H9 (cell line): ENCODE measurements at regions not wholly inside any gene's neighbourhood (a gene's known extent, or its start where the extent isn't known, plus 50 kb on each side); places are given as distances from the start of the nearest gene placed in this dataset.

ENCODE experiments used
- DNase-seq: peaks from one replicate; pipeline ENCODE4 v3.0.0-alpha.2; 2017
- H2AFZ ChIP-seq: one replicate; pipeline ENCODE4 v1.6.1; 2013; ENCODE audit warnings: mild to moderate bottlenecking, low read length, control low read depth, moderate library complexity
- H2AK5ac ChIP-seq: 2 replicates; pipeline ENCODE4 v1.6.1; 2013; ENCODE audit warnings: low read length, control low read depth, mixed read lengths; ENCODE audit not compliant: insufficient read length
- H2BK120ac ChIP-seq: one replicate; pipeline ENCODE4 v1.6.1; 2013; ENCODE audit warnings: low read depth, mild to moderate bottlenecking, low read length, control low read depth, inconsistent platforms; ENCODE audit not compliant: poor library complexity, severe bottlenecking
- H2BK12ac ChIP-seq: 2 replicates; pipeline ENCODE4 v1.6.1; 2013; ENCODE audit warnings: low read length, control low read depth, mixed read lengths, low read depth; ENCODE audit not compliant: insufficient read length
- H2BK15ac ChIP-seq: 2 replicates; pipeline ENCODE4 v1.6.1; 2013; ENCODE audit warnings: low read depth, low read length, control low read depth
- H2BK20ac ChIP-seq: one replicate; pipeline ENCODE4 v1.6.1; 2013; ENCODE audit warnings: low read depth, mild to moderate bottlenecking, low read length, control low read depth, inconsistent platforms; ENCODE audit not compliant: poor library complexity, severe bottlenecking
- H2BK5ac ChIP-seq: 2 replicates; pipeline ENCODE4 v1.6.1; 2013; ENCODE audit warnings: low read length, control low read depth, mixed read lengths; ENCODE audit not compliant: insufficient read length
- H3K14ac ChIP-seq: 2 replicates; pipeline ENCODE4 v1.6.1; 2013; ENCODE audit warnings: low read length, control low read depth; ENCODE audit not compliant: insufficient read depth
- H3K18ac ChIP-seq: 2 replicates; pipeline ENCODE4 v1.6.1; 2013; ENCODE audit warnings: low read depth, mild to moderate bottlenecking, mixed read lengths, low read length, control low read depth; ENCODE audit not compliant: insufficient read length
- H3K23ac ChIP-seq: 2 replicates; pipeline ENCODE4 v1.6.1; 2013; ENCODE audit warnings: low read length, control low read depth, mixed read lengths, low read depth; ENCODE audit not compliant: insufficient read length
- H3K23me2 ChIP-seq: 2 replicates; pipeline ENCODE4 v1.6.1; 2013; ENCODE audit warnings: low read depth, mild to moderate bottlenecking, mixed read lengths, low read length, control low read depth; ENCODE audit not compliant: insufficient read length, poor library complexity, severe bottlenecking
- H3K27ac ChIP-seq: 2 replicates; pipeline ENCODE4 v1.5.1; 2013; ENCODE audit warnings: low read length, control low read depth, mixed read lengths, low read depth; ENCODE audit not compliant: insufficient read length
- H3K27me3 ChIP-seq: 2 replicates; pipeline ENCODE4 v1.6.1; 2013; ENCODE audit warnings: low read length, control low read depth, inconsistent platforms; ENCODE audit not compliant: insufficient read depth
- H3K4ac ChIP-seq: 2 replicates; pipeline ENCODE4 v1.6.1; 2013; ENCODE audit warnings: low read depth, mild to moderate bottlenecking, control low read depth, inconsistent platforms, low read length, moderate library complexity
- H3K4me1 ChIP-seq: 2 replicates; pipeline ENCODE4 v1.6.1; 2013; ENCODE audit warnings: low read length, control low read depth, inconsistent platforms; ENCODE audit not compliant: insufficient read depth
- H3K4me2 ChIP-seq: 2 replicates; pipeline ENCODE4 v1.6.1; 2013; ENCODE audit warnings: low read length, control low read depth, mixed read lengths; ENCODE audit not compliant: insufficient read length, insufficient read depth
- H3K56ac ChIP-seq: 2 replicates; pipeline ENCODE4 v1.6.1; 2013; ENCODE audit warnings: low read depth, mild to moderate bottlenecking, mixed read lengths, low read length, control low read depth; ENCODE audit not compliant: insufficient read length
- H3K79me1 ChIP-seq: 2 replicates; pipeline ENCODE4 v1.6.1; 2013; ENCODE audit warnings: low read depth, mild to moderate bottlenecking, moderate library complexity, low read length, control low read depth, inconsistent platforms; ENCODE audit not compliant: insufficient read depth, poor library complexity, severe bottlenecking
- H3K79me2 ChIP-seq: 2 replicates; pipeline ENCODE4 v1.6.1; 2013; ENCODE audit warnings: low read length, control low read depth, inconsistent platforms; ENCODE audit not compliant: insufficient read depth
- H3K9ac ChIP-seq: 2 replicates; pipeline ENCODE4 v1.6.1; 2013; ENCODE audit warnings: low read length, control low read depth, mixed read lengths; ENCODE audit not compliant: insufficient read length; ENCODE audit errors: extremely low read depth
- H3K9me3 ChIP-seq: one replicate; pipeline ENCODE4 v1.6.1; 2013; ENCODE audit warnings: low read depth, low read length, inconsistent platforms; ENCODE audit not compliant: control insufficient read depth
- H3T11ph ChIP-seq: one replicate; pipeline ENCODE4 v1.6.1; 2013; ENCODE audit warnings: mild to moderate bottlenecking, low read length, control low read depth, inconsistent platforms
- H4K20me1 ChIP-seq: one replicate; pipeline ENCODE4 v1.6.1; 2013; ENCODE audit not compliant: control insufficient read depth, insufficient read length, insufficient read depth
- H4K5ac ChIP-seq: 2 replicates; pipeline ENCODE4 v1.6.1; 2013; ENCODE audit warnings: low read depth, mild to moderate bottlenecking, mixed read lengths, low read length, control low read depth; ENCODE audit not compliant: insufficient read length
- H4K8ac ChIP-seq: replicated peaks from 2 replicates; pipeline ENCODE4 v1.6.1; 2013; ENCODE audit warnings: low read length, control low read depth, mixed read lengths, low read depth; ENCODE audit not compliant: insufficient read length
- H4K91ac ChIP-seq: 2 replicates; pipeline ENCODE4 v1.6.1; 2013; ENCODE audit warnings: low read depth, mild to moderate bottlenecking, moderate library complexity, mixed read lengths, low read length, control low read depth; ENCODE audit not compliant: insufficient read length
- H3K27ac Mint-ChIP-seq, 3 experiments: 2 replicates in 2 of 3; 3 replicates in 1 of 3; pipeline ENCODE4 v1.8.0; 2020 to 2021; ENCODE audit warnings: mixed read lengths in 3 of 3, mild to moderate bottlenecking in 1 of 3, moderate library complexity in 1 of 3
- H3K27me3 Mint-ChIP-seq: 2 replicates; pipeline ENCODE4 v1.8.0; 2021; ENCODE audit warnings: low read depth, mild to moderate bottlenecking, moderate library complexity, mixed read lengths
- H3K36me3 Mint-ChIP-seq, 3 experiments: 2 replicates in 2 of 3; 3 replicates in 1 of 3; pipeline ENCODE4 v1.8.0; 2020 to 2021; ENCODE audit warnings: low read depth in 3 of 3, mixed read lengths in 3 of 3; ENCODE audit not compliant: insufficient read depth in 1 of 3
- H3K4me1 Mint-ChIP-seq, 2 experiments: 2 replicates each; pipeline ENCODE4 v1.8.0; 2020; ENCODE audit warnings: mixed read lengths in 2 of 2
- H3K4me3 Mint-ChIP-seq, 2 experiments: 2 replicates in 1 of 2; 3 replicates in 1 of 2; pipeline ENCODE4 v1.8.0; 2020 to 2021; ENCODE audit warnings: mild to moderate bottlenecking in 2 of 2, mixed read lengths in 2 of 2, moderate library complexity in 1 of 2
- H3K9me3 Mint-ChIP-seq, 2 experiments: 2 replicates in 1 of 2; 3 replicates in 1 of 2; pipeline ENCODE4 v1.8.0; 2020; ENCODE audit warnings: mild to moderate bottlenecking in 2 of 2, mixed read lengths in 2 of 2, moderate library complexity in 1 of 2
- WGBS: extraction: QIAGEN DNeasy Blood & Tissue Kit; methylation state at CpG from one replicate; pipeline ENCODE4 v1.1.7; 2013; ENCODE audit warnings: missing lambda C conversion rate, low lambda C conversion rate, mixed read lengths; ENCODE audit not compliant: insufficient read length; ENCODE audit errors: extremely low coverage; 5-methylcytosine and 5-hydroxymethylcytosine counted together
- TF ChIP-seq, protein P1 (sequence below): fragments of 200-600 bp; sonication (generic); conservative IDR thresholded peaks from 3 replicates; pipeline ENCODE4 v1.8.0; 2021; ENCODE audit warnings: antibody characterized with exemption, mild to moderate bottlenecking

DNA sequence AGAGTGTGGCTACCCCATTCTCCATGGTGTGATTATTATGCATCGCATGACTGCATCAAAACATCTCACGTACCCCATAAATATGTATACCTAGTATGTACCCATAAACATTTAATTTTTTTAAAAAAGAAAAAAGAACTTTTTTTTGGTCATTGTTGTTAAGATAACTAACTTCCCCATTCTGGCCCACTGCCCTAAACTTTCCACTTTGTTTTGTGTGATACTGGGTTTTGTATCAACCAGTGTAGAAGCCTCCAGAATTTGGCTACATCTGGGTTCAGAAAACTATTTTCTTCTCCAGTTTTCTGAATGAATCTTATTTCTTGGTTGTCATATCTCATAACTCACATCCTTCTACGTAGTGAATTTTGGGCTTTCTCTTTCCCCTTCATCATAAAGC, 62.3 kb upstream of the NABP1 start:
- TF ChIP-seq, protein P1, sequence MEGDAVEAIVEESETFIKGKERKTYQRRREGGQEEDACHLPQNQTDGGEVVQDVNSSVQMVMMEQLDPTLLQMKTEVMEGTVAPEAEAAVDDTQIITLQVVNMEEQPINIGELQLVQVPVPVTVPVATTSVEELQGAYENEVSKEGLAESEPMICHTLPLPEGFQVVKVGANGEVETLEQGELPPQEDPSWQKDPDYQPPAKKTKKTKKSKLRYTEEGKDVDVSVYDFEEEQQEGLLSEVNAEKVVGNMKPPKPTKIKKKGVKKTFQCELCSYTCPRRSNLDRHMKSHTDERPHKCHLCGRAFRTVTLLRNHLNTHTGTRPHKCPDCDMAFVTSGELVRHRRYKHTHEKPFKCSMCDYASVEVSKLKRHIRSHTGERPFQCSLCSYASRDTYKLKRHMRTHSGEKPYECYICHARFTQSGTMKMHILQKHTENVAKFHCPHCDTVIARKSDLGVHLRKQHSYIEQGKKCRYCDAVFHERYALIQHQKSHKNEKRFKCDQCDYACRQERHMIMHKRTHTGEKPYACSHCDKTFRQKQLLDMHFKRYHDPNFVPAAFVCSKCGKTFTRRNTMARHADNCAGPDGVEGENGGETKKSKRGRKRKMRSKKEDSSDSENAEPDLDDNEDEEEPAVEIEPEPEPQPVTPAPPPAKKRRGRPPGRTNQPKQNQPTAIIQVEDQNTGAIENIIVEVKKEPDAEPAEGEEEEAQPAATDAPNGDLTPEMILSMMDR: no peak
- H3K27me3 Mint-ChIP-seq: no peaks in the 10 kb centered on the region
- Histone ChIP-seq H3K18ac (no peak overlapping the region), H4K5ac (no peak overlapping the region), H3K56ac (no peak overlapping the region), H3K4me1 (no peaks in the 10 kb centered on the region), H3K23ac (no peak overlapping the region), H3K79me1 (no peaks in the 10 kb centered on the region), H2BK20ac (no peak overlapping the region), H3K27ac (no peak overlapping the region), H2BK120ac (no peak overlapping the region), H3K23me2 (no peaks in the 10 kb centered on the region), H2AK5ac (no peak overlapping the region), H3K9ac (no peak overlapping the region), H2BK12ac (no peak overlapping the region), H3K4ac (no peak overlapping the region), H3K79me2 (no peaks in the 10 kb centered on the region), H3K9me3 (no peaks in the 10 kb centered on the region), H2BK5ac (no peak overlapping the region), H3T11ph (no peak overlapping the region), H2BK15ac (no peak overlapping the region), H3K4me2 (no peak overlapping the region), H4K20me1 (no peaks in the 10 kb centered on the region), H2AFZ (no peak overlapping the region), H3K27me3 (no peaks in the 10 kb centered on the region), H4K91ac (no peak overlapping the region), H3K14ac (no peak overlapping the region), H4K8ac (no peak overlapping the region)
- no peaks in the 10 kb centered on the region for H3K36me3 Mint-ChIP-seq
- WGBS: no CpG with 5 or more reads among the region's 3 CpGs
- no peaks in the 10 kb centered on the region; a peak in 1 of 4 replicates for H3K4me1 Mint-ChIP-seq
- H3K9me3 Mint-ChIP-seq: no peaks in the 10 kb centered on the region
- H3K4me3 Mint-ChIP-seq: no peak overlapping the region
- DNase-seq: no peak
- H3K27ac Mint-ChIP-seq: no peak overlapping the region
